Neuron (in vitro differentiated cells): ENCODE measurements at regions not wholly inside any gene's neighbourhood (a gene's known extent, or its start where the extent isn't known, plus 50 kb on each side); places are given as distances from the start of the nearest gene placed in this dataset.
A peak's percentile ranks its signal among the peaks of the same experiment; 100 is the strongest.

ENCODE experiments used
- H2AFZ ChIP-seq: one replicate; pipeline ENCODE4 v1.6.1; 2013; ENCODE audit warnings: low read depth, mild to moderate bottlenecking, inconsistent platforms, low read length, moderate library complexity
- H3K27me3 ChIP-seq: one replicate; pipeline ENCODE4 v1.6.1; 2013; ENCODE audit warnings: low read length; ENCODE audit not compliant: insufficient read depth
- H3K36me3 ChIP-seq: one replicate; pipeline ENCODE4 v1.6.1; 2013; ENCODE audit warnings: low read length; ENCODE audit not compliant: insufficient read depth
- H3K4me1 ChIP-seq: one replicate; pipeline ENCODE4 v1.6.1; 2013; ENCODE audit warnings: low read length; ENCODE audit not compliant: insufficient read depth
- H3K4me3 ChIP-seq: 2 replicates; pipeline ENCODE4 v1.5.1; 2013; ENCODE audit warnings: mild to moderate bottlenecking, low read length, moderate library complexity
- H3K9me3 ChIP-seq: one replicate; pipeline ENCODE4 v1.6.1; 2013; ENCODE audit warnings: low read length

GRCh38 chr15:62756995-62757360 is 285.6 kb upstream of the TPM1 start:
- Histone ChIP-seq H3K36me3 (no peaks in the 10 kb centered on the region), H3K4me1 (peaks cover 27% of the 10 kb centered on the region), H2AFZ (no peak overlapping the region), H3K9me3 (no peaks in the 10 kb centered on the region), H3K27me3 (no peaks in the 10 kb centered on the region), H3K4me3 (no peak overlapping the region)

- Histone ChIP-seq H3K4me3 (no peak overlapping the region), H3K4me1 (peaks cover 27% of the 10 kb centered on the region), H3K36me3 (no peaks in the 10 kb centered on the region), H3K9me3 (no peaks in the 10 kb centered on the region), H2AFZ (peak overlapping the region; percentile 0), H3K27me3 (no peaks in the 10 kb centered on the region)
Observed at GRCh38 chr15:62757535-62757934, 285.0 kb upstream of the TPM1 start.

DNA sequence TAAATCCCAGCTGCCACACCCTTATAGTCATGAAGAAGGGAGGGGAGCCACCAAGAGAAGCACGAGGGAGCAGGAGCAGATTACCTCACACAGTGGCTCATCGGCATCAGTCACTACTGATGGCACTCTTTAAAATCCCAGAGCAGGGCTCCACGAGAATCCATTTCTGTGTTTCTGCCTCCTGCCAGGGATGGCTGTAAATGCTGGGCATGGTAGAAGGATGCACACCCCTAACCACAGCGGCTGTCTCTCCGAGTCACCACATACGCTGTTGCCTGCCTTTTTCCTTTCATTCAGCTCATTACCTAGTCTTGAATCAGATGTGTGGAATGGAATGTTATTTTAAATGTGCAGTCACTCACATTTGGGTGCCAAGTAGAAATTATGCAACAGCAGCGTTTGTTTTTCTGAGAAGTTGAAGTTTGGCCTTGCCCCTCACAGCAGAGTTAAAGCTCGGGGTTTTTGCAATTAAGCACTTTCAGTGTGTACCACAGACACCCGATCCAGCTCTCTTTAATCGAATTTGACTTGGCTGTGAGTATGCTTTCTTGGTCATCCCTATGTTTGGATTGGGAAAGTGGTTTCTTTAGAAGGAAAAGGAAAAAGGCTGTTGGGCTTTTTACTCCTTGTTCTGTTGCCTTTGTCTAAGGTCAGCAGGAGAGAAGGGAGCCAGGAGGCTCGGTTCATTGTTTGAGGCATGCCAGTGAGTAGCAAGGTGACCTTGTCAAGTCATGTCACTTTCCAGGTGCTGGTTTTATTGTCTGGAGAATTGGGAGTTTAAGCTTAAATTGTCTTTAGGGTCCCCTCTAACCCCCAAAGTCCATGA is 284.2 kb upstream of the TPM1 start:
- H3K4me3 ChIP-seq: peak overlapping the region; percentile 21
- H3K4me1 ChIP-seq: peaks cover 27% of the 10 kb centered on the region
- H2AFZ ChIP-seq: peak overlapping the region; percentile 0
- H3K36me3 ChIP-seq: no peaks in the 10 kb centered on the region
- no peaks in the 10 kb centered on the region for H3K9me3 ChIP-seq
- no peaks in the 10 kb centered on the region for H3K27me3 ChIP-seq

GRCh38 chr15:62758952-62759349 is 283.6 kb upstream of the TPM1 start:
- H3K4me3 ChIP-seq: no peak overlapping the region
- peaks cover 27% of the 10 kb centered on the region for H3K4me1 ChIP-seq
- no peaks in the 10 kb centered on the region for H3K27me3 ChIP-seq
- no peaks in the 10 kb centered on the region for H3K9me3 ChIP-seq
- no peak overlapping the region for H2AFZ ChIP-seq
- no peaks in the 10 kb centered on the region for H3K36me3 ChIP-seq

GRCh38 chr15:62760538-62760937 is 282.0 kb upstream of the TPM1 start:
- H3K36me3 ChIP-seq: no peaks in the 10 kb centered on the region

DNA sequence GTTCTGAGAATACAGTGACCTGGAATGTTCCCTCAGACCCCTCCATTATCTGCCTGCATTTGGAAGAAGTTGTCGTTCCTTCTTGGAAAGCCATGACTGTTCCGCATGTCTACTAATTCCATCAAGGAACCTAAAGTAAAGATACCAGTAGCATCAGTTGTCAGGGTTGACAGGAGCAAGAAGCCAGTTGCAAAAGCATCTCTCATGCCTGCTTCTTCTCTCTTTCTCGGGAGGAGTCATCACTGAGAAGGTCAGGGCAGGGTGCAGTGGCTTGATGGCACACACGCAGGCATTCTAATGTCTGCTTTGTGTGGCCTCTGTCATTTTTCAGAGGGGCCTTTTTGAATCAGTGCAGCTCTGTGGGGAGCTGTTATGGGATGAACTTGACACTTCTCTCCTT is 276.6 kb upstream of the TPM1 start:
- Histone ChIP-seq H3K27me3 (no peaks in the 10 kb centered on the region), H2AFZ (no peak overlapping the region), H3K4me3 (no peak overlapping the region), H3K36me3 (no peaks in the 10 kb centered on the region), H3K9me3 (no peaks in the 10 kb centered on the region), H3K4me1 (peaks cover 17% of the 10 kb centered on the region)

More at GRCh38 chr15:62760538-62760937, 282.0 kb upstream of the TPM1 start:
- H3K9me3 ChIP-seq: no peaks in the 10 kb centered on the region
- no peak overlapping the region for H2AFZ ChIP-seq
- H3K4me1 ChIP-seq: peaks cover 33% of the 10 kb centered on the region
- no peak overlapping the region for H3K4me3 ChIP-seq
- H3K27me3 ChIP-seq: no peaks in the 10 kb centered on the region

- Histone ChIP-seq H3K27me3 (no peaks in the 10 kb centered on the region), H3K36me3 (no peaks in the 10 kb centered on the region), H3K4me3 (no peak overlapping the region), H3K4me1 (peaks cover 17% of the 10 kb centered on the region), H2AFZ (no peak overlapping the region), H3K9me3 (no peaks in the 10 kb centered on the region)
Observed at GRCh38 chr15:62766599-62766998, 275.9 kb upstream of the TPM1 start.

GRCh38 chr15:62769604-62770003 is 272.9 kb upstream of the TPM1 start:
- no peaks in the 10 kb centered on the region for H3K27me3 ChIP-seq
- H2AFZ ChIP-seq: no peak overlapping the region
- no peak overlapping the region for H3K4me3 ChIP-seq
- H3K36me3 ChIP-seq: no peaks in the 10 kb centered on the region
- H3K9me3 ChIP-seq: no peaks in the 10 kb centered on the region
- H3K4me1 ChIP-seq: peaks cover 17% of the 10 kb centered on the region

DNA sequence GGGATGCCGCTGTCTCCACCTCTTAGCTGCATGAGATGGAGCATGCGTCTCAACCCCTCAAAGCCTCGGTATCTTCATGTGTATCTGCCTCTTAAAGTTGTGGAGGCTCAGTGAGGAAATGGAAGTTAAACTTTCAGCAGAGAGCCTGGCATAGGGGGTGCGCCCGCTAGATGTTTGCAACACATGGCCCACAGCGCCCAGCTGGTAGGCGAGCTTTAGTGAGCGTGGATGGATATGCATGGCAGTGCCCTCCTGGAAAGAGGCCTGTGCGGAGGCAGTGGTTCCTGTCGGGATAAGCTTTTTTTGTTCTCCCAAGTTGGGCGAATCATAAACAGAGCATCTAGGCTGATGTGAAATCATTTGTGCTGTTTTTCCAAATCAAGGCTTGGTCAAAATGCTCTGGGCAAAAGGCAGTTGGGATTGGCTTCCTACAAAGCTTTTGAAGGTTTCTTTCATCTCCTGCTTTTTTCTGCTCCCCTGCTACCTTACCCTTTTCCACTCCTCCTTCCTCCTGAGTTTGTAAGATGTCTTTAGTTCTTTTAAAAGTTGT is 272.4 kb upstream of the TPM1 start:
- Histone ChIP-seq H2AFZ (no peak overlapping the region), H3K4me1 (peaks cover 13% of the 10 kb centered on the region), H3K36me3 (no peaks in the 10 kb centered on the region), H3K9me3 (no peaks in the 10 kb centered on the region), H3K4me3 (no peak overlapping the region), H3K27me3 (no peaks in the 10 kb centered on the region)

- no peaks in the 10 kb centered on the region for H3K9me3 ChIP-seq
- H3K4me1 ChIP-seq: peaks cover 9% of the 10 kb centered on the region
- H3K27me3 ChIP-seq: no peaks in the 10 kb centered on the region
- H3K4me3 ChIP-seq: no peak overlapping the region
- no peaks in the 10 kb centered on the region for H3K36me3 ChIP-seq
- H2AFZ ChIP-seq: no peak overlapping the region
Observed at GRCh38 chr15:62770752-62771151, 271.8 kb upstream of the TPM1 start.

DNA sequence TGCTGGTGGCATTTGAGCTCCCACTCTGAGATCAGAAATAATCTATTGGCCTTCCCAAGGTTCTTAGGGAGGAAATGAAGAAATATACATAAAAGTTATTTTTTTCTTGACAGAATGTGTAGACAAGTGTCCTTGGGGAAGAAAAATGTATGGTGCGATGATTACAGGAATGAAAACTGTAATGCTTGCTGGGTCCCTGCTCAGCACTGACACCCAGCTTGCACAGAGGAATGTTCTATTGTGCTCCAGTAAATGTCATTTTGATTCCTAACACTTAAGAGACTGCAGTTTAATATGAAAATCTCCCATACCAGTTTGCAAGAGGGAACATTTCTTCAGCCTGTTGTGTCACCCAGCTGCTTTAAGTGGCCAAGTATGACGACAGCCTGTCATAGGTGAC is 271.3 kb upstream of the TPM1 start:
- Histone ChIP-seq H3K36me3 (no peaks in the 10 kb centered on the region), H3K27me3 (no peaks in the 10 kb centered on the region), H3K4me1 (peaks cover 4% of the 10 kb centered on the region), H3K4me3 (no peak overlapping the region), H3K9me3 (no peaks in the 10 kb centered on the region), H2AFZ (no peak overlapping the region)

GRCh38 chr15:62773369-62774165 is 269.0 kb upstream of the TPM1 start:
- H3K4me1 ChIP-seq: no peaks in the 10 kb centered on the region
- H3K27me3 ChIP-seq: no peaks in the 10 kb centered on the region
- no peak overlapping the region for H2AFZ ChIP-seq
- H3K9me3 ChIP-seq: no peaks in the 10 kb centered on the region
- H3K4me3 ChIP-seq: no peak overlapping the region
- no peaks in the 10 kb centered on the region for H3K36me3 ChIP-seq

GRCh38 chr15:62775932-62776331 is 266.6 kb upstream of the TPM1 start:
- Histone ChIP-seq H3K4me1 (no peaks in the 10 kb centered on the region), H3K36me3 (no peaks in the 10 kb centered on the region), H3K4me3 (no peak overlapping the region), H2AFZ (no peak overlapping the region), H3K27me3 (no peaks in the 10 kb centered on the region), H3K9me3 (no peaks in the 10 kb centered on the region)
